ENCODE measurements at regions not wholly inside any gene's neighbourhood (a gene's known extent, or its start where the extent isn't known, plus 50 kb on each side); places are given as distances from the start of the nearest gene placed in this dataset.
"Not testable (repeated sequence)": the region's sequence is repeated elsewhere in the genome, so short reads cannot be mapped to it uniquely, and the experiment has no call there.

- no peak for DNase-seq
Measured at GRCh38 chr5:60066502-60066901, 173.0 kb upstream of the PDE4D start.

GRCh38 chr5:60060389-60060788 is 166.9 kb upstream of the PDE4D start:
- DNase-seq = no peak

GRCh38 chr5:60056191-60056590 is 162.7 kb upstream of the PDE4D start:
- no peak for DNase-seq

- no peak for DNase-seq
Measured at GRCh38 chr5:60055168-60055567, 161.6 kb upstream of the PDE4D start.

- DNase-seq = not testable (repeated sequence)
Measured at GRCh38 chr5:60041996-60042664, 148.6 kb upstream of the PDE4D start.

- not testable (repeated sequence) for DNase-seq
Measured at GRCh38 chr5:60041508-60041907, 148.0 kb upstream of the PDE4D start.

GRCh38 chr5:60036192-60036938 is 142.8 kb upstream of the PDE4D start:
- DNase-seq = peak; percentile 2

GRCh38 chr5:60026161-60026560 is 132.6 kb upstream of the PDE4D start:
- DNase-seq = no peak

- no peak for DNase-seq
Measured at GRCh38 chr5:60024104-60024503, 130.6 kb upstream of the PDE4D start.

- DNase-seq = no peak
Measured at GRCh38 chr5:60023255-60023654, 129.7 kb upstream of the PDE4D start.

- no peak for DNase-seq
Measured at GRCh38 chr5:60020457-60020856, 126.9 kb upstream of the PDE4D start.

- not testable (repeated sequence) for DNase-seq
Measured at GRCh38 chr5:60018960-60019359, 125.4 kb upstream of the PDE4D start.

- no peak for DNase-seq
Measured at GRCh38 chr5:60018091-60018490, 124.6 kb upstream of the PDE4D start.

GRCh38 chr5:60014331-60014730 is 120.8 kb upstream of the PDE4D start:
- no peak for DNase-seq

- DNase-seq = no peak
Measured at GRCh38 chr5:60010853-60011252, 117.3 kb upstream of the PDE4D start.

- no peak for DNase-seq
Measured at GRCh38 chr5:60010328-60010727, 116.8 kb upstream of the PDE4D start.

GRCh38 chr5:60007729-60008128 is 114.2 kb upstream of the PDE4D start:
- no peak for DNase-seq

- peak; percentile 1 for DNase-seq
Measured at GRCh38 chr5:59999056-59999455, 105.5 kb upstream of the PDE4D start.

- no peak for DNase-seq
Measured at GRCh38 chr5:59992206-59992605, 98.7 kb upstream of the PDE4D start.

- DNase-seq = no peak
Measured at GRCh38 chr5:59988396-59988795, 94.9 kb upstream of the PDE4D start.

- no peak for DNase-seq
Measured at GRCh38 chr5:59976342-59976741, 82.8 kb upstream of the PDE4D start.

- no peak for DNase-seq
Measured at GRCh38 chr5:59972043-59972442, 78.5 kb upstream of the PDE4D start.

GRCh38 chr5:59959330-59959729 is 65.8 kb upstream of the PDE4D start:
- DNase-seq = no peak
